ENCODE measurements at regions not wholly inside any gene's neighbourhood (a gene's known extent, or its start where the extent isn't known, plus 50 kb on each side); places are given as distances from the start of the nearest gene placed in this dataset.

GRCh38 chr12:43273467-43273866 lies 278.5 kb downstream of the ADAMTS20 start:
- no peak for DNase-seq (ENCODE audit: low read depth)

GRCh38 chr12:43271659-43272058 lies 280.3 kb downstream of the ADAMTS20 start:
- TF ChIP-seq POLR2A (IDR thresholded peaks at IDR 0.05; ENCODE audit: extremely low read depth, insufficient read length) (no peak), MYC (IDR thresholded peaks at IDR 0.05; ENCODE audit: low read depth, low read length) (no peak)
- H3K4me3 ChIP-seq (ENCODE audit: low read depth, low read length) = no peak overlapping the region
- no peak for DNase-seq (ENCODE audit: low read depth)

More at GRCh38 chr12:43273467-43273866, 278.5 kb downstream of the ADAMTS20 start:
- TF ChIP-seq POLR2A (IDR thresholded peaks at IDR 0.05; ENCODE audit: extremely low read depth, insufficient read length) = no peak
- no peak for TF ChIP-seq CTCF (IDR thresholded peaks at IDR 0.05; ENCODE audit: low read depth, low read length)
- TF ChIP-seq MYC (IDR thresholded peaks at IDR 0.05; ENCODE audit: low read depth, low read length) = no peak
- TF ChIP-seq, protein P1, sequence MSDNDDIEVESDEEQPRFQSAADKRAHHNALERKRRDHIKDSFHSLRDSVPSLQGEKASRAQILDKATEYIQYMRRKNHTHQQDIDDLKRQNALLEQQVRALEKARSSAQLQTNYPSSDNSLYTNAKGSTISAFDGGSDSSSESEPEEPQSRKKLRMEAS (IDR thresholded peaks at IDR 0.05; ENCODE audit: low read depth, low read length) = no peak
- H3K4me3 ChIP-seq (ENCODE audit: low read depth, low read length) = no peak overlapping the region

- TF ChIP-seq MYC (IDR thresholded peaks at IDR 0.05; ENCODE audit: low read depth, low read length) (no peak), CTCF (IDR thresholded peaks at IDR 0.05; ENCODE audit: low read depth, low read length) (no peak), POLR2A (IDR thresholded peaks at IDR 0.05; ENCODE audit: extremely low read depth, insufficient read length) (no peak)
- H3K4me3 ChIP-seq (ENCODE audit: low read depth, low read length) = no peak overlapping the region
- DNase-seq (ENCODE audit: low read depth) = no peak
Observed at GRCh38 chr12:43267818-43268217, 284.2 kb downstream of the ADAMTS20 start.

GRCh38 chr12:43261701-43262100 lies 290.3 kb downstream of the ADAMTS20 start:
- H3K4me3 ChIP-seq (ENCODE audit: low read depth, low read length) = no peak overlapping the region
- TF ChIP-seq, protein P1 (IDR thresholded peaks at IDR 0.05; ENCODE audit: low read depth, low read length) = no peak
- TF ChIP-seq POLR2A (IDR thresholded peaks at IDR 0.05; ENCODE audit: extremely low read depth, insufficient read length) (no peak), MYC (IDR thresholded peaks at IDR 0.05; ENCODE audit: low read depth, low read length) (no peak), CTCF (IDR thresholded peaks at IDR 0.05; ENCODE audit: low read depth, low read length) (no peak)
- no peak for DNase-seq (ENCODE audit: low read depth)

- no peak for TF ChIP-seq POLR2A (IDR thresholded peaks at IDR 0.05; ENCODE audit: extremely low read depth, insufficient read length)
- no peak for TF ChIP-seq CTCF (IDR thresholded peaks at IDR 0.05; ENCODE audit: low read depth, low read length)
- TF ChIP-seq, protein P1 (IDR thresholded peaks at IDR 0.05; ENCODE audit: low read depth, low read length) = no peak
- TF ChIP-seq MYC (IDR thresholded peaks at IDR 0.05; ENCODE audit: low read depth, low read length) = no peak
- DNase-seq (ENCODE audit: low read depth) = no peak
- no peak overlapping the region for H3K4me3 ChIP-seq (ENCODE audit: low read depth, low read length)
Observed at GRCh38 chr12:43255522-43256111, 296.4 kb downstream of the ADAMTS20 start.

DNA sequence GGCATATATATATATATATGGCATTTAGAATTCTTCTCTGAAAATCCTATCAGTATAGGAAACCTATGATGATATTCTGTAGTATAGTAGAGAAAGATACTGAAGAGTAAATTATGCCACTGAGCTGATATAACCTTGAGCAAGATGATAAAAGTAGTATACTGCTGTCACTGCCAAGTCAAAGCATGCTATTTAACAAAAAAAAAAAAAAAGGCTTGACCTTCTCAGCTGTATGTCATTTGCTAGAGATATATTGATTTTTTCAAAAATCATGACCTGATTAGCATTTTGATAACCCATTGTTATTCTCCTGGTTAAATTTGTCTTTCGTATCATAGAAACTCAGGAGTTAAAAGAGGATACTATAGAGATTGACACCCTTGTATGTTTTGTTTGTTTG lies 299.4 kb downstream of the ADAMTS20 start:
- no peak for DNase-seq (ENCODE audit: low read depth)
- TF ChIP-seq, protein P1 (IDR thresholded peaks at IDR 0.05; ENCODE audit: low read depth, low read length) = no peak
- no peak for TF ChIP-seq CTCF (IDR thresholded peaks at IDR 0.05; ENCODE audit: low read depth, low read length)
- no peak for TF ChIP-seq POLR2A (IDR thresholded peaks at IDR 0.05; ENCODE audit: extremely low read depth, insufficient read length)
- TF ChIP-seq MYC (IDR thresholded peaks at IDR 0.05; ENCODE audit: low read depth, low read length) = no peak
- H3K4me3 ChIP-seq (ENCODE audit: low read depth, low read length) = no peak overlapping the region
